ENCODE measurements at regions not wholly inside any gene's neighbourhood (a gene's known extent, or its start where the extent isn't known, plus 50 kb on each side); places are given as distances from the start of the nearest gene placed in this dataset.

- TF ChIP-seq CTCF (IDR thresholded peaks at IDR 0.05) (no peak), POLR2AphosphoS5 (IDR thresholded peaks at IDR 0.05; ENCODE audit: low read depth, low read length) (no peak)
Observed at GRCh38 chr18:34600874-34601656, 109.0 kb upstream of the DTNA start.

Measured in Panc1 (cell line).